ENCODE measurements at regions not wholly inside any gene's neighbourhood (a gene's known extent, or its start where the extent isn't known, plus 50 kb on each side); places are given as distances from the start of the nearest gene placed in this dataset.

DNA sequence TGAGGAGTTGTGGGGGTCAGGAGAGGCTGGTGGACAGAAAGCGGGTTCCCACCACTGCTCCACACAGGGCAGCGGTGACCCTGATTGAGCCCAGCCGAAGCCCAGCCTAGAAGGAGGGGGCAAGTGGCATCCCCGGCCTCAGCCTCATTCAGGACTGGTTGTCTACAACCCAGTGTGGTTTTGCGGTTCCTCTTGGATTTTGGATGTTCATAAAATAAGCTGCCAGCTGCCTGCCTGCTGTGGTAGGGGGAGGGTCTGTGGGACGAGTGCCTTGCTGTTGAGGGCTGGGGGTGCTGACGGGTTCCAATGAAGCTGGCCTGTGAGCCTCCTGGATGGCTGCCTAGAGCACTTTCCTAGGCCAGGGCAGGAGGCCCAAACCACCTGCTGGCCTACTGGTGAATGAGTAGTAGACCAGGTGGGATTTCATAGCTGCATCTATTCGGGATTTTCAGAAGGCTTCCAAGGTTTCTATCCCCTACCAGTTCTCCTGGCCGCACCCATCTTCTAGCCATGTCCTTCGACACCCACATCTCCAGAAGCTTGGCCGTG, 102.4 kb downstream of the NDFIP1 start:
- TF ChIP-seq EZH2 (optimal IDR thresholded peaks at IDR 0.05; ENCODE audit: low read depth, low read length): no peak
- TF ChIP-seq, protein P1, sequence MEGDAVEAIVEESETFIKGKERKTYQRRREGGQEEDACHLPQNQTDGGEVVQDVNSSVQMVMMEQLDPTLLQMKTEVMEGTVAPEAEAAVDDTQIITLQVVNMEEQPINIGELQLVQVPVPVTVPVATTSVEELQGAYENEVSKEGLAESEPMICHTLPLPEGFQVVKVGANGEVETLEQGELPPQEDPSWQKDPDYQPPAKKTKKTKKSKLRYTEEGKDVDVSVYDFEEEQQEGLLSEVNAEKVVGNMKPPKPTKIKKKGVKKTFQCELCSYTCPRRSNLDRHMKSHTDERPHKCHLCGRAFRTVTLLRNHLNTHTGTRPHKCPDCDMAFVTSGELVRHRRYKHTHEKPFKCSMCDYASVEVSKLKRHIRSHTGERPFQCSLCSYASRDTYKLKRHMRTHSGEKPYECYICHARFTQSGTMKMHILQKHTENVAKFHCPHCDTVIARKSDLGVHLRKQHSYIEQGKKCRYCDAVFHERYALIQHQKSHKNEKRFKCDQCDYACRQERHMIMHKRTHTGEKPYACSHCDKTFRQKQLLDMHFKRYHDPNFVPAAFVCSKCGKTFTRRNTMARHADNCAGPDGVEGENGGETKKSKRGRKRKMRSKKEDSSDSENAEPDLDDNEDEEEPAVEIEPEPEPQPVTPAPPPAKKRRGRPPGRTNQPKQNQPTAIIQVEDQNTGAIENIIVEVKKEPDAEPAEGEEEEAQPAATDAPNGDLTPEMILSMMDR (IDR thresholded peaks at IDR 0.05; ENCODE audit: low read length): no peak
